ENCODE measurements at regions not wholly inside any gene's neighbourhood (a gene's known extent, or its start where the extent isn't known, plus 50 kb on each side); places are given as distances from the start of the nearest gene placed in this dataset.
A peak's percentile ranks its signal among the peaks of the same experiment; 100 is the strongest.
"Not testable (repeated sequence)": the region's sequence is repeated elsewhere in the genome, so short reads cannot be mapped to it uniquely, and the experiment has no call there.

DNA sequence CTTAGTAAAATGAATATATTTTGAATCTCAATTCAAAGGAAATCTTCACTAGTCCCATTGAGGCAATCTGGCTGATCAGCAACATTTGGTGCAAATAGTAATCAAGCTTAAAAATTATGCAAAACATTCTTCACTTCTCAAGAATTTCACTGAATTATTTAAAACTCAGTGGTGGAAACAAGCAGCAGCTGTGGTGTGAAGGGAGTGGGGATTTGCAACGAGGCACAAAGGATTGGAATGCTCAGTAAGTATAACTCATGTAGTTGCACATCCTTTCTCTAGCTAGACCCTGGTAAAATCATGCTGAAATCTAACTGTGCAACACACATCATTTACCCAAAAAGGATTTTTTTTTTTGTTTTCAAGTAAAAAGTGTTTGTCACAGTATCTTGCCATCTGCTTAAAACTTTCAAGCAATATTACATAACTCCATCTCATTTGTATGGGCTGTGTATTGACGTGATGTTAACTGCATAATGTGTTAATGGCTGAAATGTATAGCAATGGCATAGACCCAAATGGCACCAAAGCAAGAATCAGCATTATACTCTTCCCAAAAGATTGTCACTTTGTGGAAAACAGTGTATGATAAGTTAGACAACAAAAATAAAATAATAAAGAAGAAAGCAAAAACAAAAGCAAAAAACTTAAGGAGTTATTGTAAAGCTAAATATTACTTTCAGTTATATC, 816.6 kb downstream of the EPHA3 start:
- DNase-seq (ENCODE audit: low read depth in 2 of 2) = no peak

DNA sequence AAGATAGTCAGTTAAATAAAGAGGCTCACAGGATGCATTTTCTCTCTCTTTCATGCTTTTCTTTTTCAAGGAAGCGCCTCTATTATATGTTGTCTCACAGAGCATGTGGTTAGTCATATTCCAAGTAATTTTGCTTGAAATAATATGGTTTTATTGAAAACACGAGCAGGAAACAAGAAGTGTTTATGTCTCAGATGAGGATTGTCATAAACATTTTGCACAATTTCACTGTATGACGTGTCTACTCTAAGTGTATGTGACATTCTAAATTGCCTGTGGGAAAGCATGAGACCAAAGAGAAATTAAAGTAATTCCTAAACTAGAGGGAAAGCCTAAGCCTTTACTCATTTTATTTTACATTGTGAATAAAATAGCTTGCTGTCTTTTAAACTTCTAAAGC, 818.6 kb downstream of the EPHA3 start:
- no peak for DNase-seq (ENCODE audit: low read depth in 2 of 2)

DNA sequence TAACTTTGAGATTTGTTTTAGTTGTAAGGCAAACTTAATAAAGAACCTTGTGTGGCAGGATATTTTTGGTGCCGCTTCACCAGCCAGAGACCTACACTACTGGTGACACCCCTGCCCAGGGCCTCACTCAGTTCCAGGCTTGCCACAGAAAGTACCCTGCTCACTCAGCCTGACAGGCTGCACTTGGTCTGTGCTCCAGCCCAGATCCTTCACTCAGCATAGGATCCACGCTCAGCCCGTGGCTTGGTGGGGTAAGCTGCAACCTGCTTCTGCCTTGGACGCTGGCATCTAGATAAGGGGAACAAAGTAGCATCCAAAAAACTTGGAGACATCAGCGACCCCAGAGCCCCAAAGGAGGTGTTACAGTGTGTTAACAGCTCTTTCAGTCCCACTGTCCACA, 825.5 kb downstream of the EPHA3 start:
- no peak for DNase-seq (ENCODE audit: low read depth in 2 of 2)

DNA sequence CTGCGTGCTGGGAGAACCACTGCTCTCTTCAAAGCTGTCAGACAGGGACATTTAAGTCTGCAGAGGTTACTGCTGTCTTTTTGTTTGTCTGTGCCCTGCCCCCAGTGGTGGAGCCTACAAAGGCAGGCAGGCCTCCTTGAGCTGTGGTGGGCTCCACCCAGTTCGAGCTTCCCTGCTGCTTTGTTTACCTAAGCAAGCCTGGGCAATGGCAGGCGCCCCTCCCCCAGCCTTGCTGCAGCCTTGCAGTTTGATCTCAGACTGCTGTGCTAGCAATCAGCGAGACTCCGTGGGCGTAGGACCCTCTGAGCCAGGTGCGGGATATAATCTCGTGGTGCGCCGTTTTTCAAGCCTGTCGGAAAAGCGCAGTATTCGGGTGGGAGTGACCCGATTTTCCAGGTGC, 837.0 kb downstream of the EPHA3 start:
- DNase-seq (ENCODE audit: low read depth in 2 of 2) = not testable (repeated sequence)

GRCh38 chr3:89946884-89947283, 839.5 kb downstream of the EPHA3 start:
- no peak for DNase-seq (ENCODE audit: low read depth in 2 of 2)

DNA sequence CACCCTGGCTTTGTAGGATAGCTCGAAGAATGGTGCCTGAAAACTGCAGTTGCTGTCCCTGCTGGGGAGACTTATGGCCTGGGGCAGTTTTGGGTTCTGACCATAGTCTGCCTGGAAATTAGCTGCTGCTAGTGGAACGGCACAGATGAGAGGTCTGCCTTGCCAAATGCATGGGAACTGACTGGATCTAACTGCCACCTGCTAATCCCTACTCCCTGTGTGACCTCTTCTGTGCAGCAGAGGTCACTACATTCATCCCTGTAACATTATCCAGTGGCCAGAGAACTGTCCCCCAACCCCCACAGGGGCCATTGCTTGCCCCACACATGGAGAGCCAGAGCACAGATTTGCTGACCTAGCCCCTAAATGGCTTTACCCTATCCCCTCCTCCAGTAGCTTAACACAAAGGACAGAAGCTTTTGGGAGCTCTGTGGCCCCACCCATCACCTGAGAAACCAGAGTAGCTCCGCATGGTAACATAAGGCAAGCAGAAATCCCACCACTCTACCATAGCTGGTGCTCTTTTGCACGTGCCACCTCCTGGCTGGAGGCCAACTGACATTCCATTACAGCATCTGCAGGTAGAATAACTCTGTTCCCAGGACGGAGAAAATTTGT, 840.0 kb downstream of the EPHA3 start:
- no peak for DNase-seq (ENCODE audit: low read depth in 2 of 2)

DNA sequence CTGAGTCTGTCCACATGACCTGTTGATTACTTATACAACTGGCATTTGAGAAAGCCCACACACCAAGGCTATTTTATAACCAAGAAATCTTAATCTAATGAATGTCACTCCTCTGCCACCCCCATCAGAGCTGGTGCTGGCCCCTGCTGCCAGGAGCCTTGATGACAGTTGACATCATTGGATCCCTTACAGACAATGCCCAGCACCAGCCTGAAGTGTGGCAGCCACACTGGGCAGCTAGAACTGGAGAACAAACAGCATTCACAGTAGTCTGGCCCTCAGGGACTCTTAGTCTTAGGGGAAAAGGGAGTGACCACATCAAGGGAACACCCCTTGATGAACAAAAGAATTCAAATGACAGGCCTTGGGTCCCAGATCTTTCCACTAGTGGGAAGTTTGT, 840.6 kb downstream of the EPHA3 start:
- DNase-seq (ENCODE audit: low read depth in 2 of 2) = no peak

DNA sequence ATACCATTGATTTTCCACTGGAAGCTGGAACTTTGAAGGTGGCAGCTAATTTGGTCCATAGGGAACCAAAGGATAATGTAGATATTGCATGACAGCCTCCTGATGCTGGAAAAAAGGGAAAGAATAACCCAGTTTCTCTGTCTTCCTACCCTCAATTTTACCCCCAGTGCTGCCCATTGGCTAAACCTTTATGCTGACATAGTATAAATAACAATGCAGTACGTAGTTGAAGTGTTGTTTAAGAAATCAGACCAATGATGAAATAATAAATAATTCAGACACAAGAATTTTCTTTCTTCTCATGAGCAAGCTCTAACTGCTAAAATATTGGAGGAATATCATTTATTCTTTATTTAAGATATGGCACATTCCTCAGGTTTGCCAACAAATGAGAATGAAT, 843.4 kb downstream of the EPHA3 start:
- no peak for DNase-seq (ENCODE audit: low read depth in 2 of 2)

- no peak for DNase-seq (ENCODE audit: low read depth in 2 of 2)
Observed at GRCh38 chr3:89954137-89954536, 846.7 kb downstream of the EPHA3 start.

GRCh38 chr3:89955156-89955555, 847.7 kb downstream of the EPHA3 start:
- no peak for DNase-seq (ENCODE audit: low read depth in 2 of 2)

DNA sequence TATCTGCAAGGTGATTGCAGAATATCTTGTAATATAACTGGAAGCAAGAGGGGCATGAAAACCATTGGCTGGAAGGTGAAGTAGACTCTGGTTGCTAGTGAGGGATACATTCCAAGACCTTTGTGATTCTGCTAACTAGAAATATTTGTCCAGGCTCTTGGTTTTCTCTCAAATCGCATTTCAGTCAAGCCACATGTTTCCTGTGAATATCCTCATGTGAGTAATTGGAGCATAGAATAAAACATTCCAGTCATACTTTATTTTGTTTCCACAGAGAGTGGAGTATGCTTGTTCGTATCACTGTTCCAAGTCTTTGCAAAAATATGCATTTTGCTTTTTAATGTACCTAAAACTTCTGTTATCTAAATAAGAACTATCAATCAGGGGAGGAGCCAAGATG, 850.0 kb downstream of the EPHA3 start:
- DNase-seq (ENCODE audit: low read depth in 2 of 2) = peak in 1 of 2 experiments; percentile 6

DNA sequence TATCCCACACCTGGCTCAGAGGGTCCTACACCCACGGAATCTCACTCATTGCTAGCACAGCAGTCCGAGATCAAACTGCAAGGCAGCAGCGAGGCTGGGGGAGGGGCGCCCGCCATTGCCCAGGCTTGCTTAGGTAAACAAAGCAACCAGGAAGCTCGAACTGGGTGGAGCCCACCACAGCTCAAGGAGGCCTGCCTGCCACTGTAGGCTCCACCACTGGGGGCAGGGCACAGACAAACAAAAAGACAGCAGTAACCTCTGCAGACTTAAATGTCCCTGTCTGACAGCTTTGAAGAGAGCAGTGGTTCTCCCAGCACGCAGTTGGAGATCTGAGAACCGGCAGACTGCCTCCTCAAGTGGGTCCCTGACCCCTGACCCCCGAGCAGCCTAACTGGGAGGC, 850.7 kb downstream of the EPHA3 start:
- DNase-seq (ENCODE audit: low read depth in 2 of 2) = not testable (repeated sequence)

DNA sequence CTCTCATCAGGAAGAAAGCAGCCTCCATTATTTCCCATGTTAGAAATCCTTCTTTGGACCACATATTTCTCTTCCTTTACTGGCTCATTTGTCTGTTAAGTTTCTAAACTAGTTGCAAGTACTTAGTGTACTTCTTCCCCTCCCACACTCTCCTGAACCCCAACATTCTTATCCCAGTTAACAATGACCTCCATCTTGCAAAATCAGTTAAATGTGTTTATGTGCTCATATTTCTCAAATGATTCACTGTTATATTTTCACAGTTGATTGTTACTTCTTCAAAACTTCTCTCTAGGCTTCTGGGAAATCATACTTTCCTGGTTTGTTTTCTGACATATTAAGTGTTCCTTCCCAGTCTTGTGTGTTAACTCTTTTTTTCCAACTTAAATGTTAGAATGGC, 856.9 kb downstream of the EPHA3 start:
- no peak for DNase-seq (ENCODE audit: low read depth in 2 of 2)

DNA sequence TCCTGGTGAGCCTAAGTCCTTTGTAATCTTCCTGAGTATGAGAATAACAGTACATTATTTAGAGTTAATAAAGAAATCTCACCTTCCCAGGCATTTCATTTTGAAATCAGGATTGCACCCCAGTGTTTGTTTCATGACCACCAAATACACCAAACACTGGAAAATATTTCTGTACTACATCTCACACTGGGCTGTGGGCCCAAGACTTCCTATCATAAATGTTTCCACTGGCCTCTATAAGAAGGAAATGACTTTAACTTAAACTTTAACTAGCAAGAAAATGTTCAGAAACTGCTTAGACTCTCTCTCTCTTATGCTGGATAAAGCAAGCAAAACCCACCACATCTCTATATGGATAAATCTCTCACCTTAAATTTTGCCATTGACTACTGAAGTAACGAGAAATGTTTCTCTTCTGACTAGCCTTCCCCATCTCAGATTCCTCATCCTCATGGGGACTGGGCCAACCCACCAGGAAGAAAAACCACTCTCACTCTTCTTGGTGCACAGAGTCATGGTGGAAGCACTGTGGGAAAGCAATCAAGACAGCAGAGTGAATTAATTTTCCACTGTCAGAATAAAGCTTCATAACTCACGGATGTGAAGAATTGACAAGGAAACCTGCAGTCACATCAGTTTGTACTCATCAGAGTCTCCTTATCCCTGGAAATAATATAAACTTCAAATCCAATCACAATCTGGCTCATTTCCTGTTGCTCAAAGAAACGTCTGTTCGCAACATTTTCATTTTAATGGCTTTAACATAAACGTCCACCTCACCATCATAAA, 859.6 kb downstream of the EPHA3 start:
- DNase-seq (ENCODE audit: low read depth in 2 of 2) = no peak

DNA sequence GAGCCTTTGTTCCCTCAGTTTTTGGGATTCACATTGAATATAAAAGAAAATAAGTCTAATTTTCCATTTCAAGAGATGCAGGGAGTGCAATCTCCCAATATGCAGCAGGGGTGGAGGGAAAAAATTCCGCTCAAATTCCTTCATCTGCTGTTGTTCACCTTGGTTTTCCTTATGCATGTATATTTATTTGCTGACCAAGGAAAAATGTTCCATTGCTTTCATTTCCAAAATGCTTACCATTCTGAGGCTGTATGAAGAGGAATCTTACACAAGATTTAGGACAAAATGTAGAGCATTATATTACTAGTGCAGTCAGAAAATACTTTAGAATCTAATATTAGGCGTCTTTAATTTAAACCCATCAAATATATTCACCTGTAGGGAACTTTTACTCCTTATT, 863.9 kb downstream of the EPHA3 start:
- no peak for DNase-seq (ENCODE audit: low read depth in 2 of 2)

GRCh38 chr3:89973156-89973555, 865.7 kb downstream of the EPHA3 start:
- no peak for DNase-seq (ENCODE audit: low read depth in 2 of 2)

GRCh38 chr3:89974903-89975519, 867.6 kb downstream of the EPHA3 start:
- no peak for DNase-seq (ENCODE audit: low read depth in 2 of 2)

DNA sequence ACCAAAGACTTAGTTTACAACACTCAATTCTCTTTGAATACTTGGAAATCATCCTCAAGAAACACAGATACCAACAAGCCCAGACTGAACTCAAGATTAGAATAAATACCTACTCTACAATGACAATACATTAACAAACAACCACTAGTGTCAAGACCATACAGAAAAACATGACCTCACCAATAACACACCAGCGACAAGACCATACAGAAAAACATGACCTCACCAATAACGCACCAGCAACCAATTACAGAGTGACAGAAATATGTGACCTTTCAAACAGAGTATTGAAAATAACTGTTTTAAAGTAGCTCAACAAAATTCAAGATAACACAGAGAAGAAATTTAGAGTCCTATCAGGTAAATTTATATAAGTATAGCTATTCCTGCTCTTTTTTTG, 876.0 kb downstream of the EPHA3 start:
- DNase-seq (ENCODE audit: low read depth in 2 of 2) = no peak

DNA sequence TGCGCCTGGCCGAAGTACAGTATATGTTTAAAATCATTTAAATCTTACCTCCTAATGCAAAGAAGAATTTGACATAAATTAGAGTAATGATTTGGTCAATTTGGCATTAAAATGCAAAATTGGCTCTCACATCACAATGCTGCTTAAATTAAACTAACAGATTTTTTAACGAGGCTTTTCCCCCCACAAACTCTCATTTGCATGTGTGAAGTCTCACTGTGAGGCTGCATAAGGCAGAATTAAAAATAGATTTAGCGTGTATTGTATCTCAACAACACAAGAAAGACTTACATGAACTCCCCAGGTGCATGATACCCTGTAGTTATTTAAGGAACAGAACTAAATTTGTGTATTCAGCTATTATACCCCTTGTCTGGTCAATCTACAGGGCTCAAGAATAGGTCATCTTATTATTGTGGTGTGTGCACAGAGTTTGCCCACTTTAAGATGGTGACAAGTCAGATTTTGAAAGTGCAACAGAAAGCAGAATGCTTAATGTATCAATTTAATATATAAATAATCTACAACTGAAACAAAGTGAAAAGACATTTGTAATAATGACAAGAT, 897.9 kb downstream of the EPHA3 start:
- no peak for DNase-seq (ENCODE audit: low read depth in 2 of 2)

GRCh38 chr3:90007778-90008499, 900.5 kb downstream of the EPHA3 start:
- no peak for DNase-seq (ENCODE audit: low read depth in 2 of 2)

DNA sequence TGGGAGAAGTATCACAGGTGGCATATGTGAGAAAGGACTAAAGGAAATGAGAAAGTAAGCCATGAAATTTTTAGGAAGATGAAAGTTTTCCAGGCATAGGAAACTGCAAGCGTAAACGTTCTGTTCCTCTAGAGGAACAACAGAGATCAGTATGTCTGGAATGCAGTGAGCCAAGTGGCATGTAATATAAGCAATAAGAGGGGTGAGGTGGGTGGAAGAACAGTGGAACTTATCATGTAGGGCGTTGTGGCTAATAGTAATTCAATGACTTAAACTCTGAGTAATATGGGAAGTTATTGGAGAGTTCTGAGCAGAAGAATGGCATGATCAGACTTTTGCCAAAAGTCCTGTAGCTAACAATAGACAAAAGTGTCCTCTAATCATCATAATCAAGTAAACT, 902.9 kb downstream of the EPHA3 start:
- DNase-seq (ENCODE audit: low read depth in 2 of 2) = peak; percentile 29 to 32

DNA sequence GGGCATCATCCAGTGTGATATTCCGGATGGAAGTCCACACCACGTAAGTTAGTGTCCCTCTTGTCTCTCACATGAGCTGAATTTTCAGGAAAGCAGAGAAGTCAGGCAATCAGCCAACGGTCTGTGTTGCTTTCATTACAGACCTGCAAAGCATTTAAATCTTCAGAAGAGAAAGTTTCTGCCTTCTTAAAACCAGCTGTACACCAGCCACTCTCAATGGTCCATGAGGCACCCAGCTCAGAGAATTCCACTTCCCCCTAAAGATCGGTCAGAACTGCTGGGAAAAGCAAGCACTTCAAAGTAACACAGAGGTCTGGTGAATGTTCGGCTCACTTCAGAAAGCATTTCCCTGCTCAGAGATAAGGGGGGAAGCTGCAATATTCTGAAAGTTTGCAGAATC, 903.7 kb downstream of the EPHA3 start:
- DNase-seq (ENCODE audit: low read depth in 2 of 2) = no peak
